IMR-90 (cell line): ENCODE measurements at regions not wholly inside any gene's neighbourhood (a gene's known extent, or its start where the extent isn't known, plus 50 kb on each side); places are given as distances from the start of the nearest gene placed in this dataset.

Experiments
- BHLHE40 ChIP-seq: fragments of 150-350 bp; IDR thresholded peaks from 2 replicates; pipeline ENCODE4 v1.6.1; 2016; ENCODE audit warnings: mild to moderate bottlenecking, low read depth, low read length
- CHD1 ChIP-seq: IDR thresholded peaks from 2 replicates; pipeline ENCODE4 v1.6.1; 2012; ENCODE audit warnings: low read depth, low read length, improper control_type of control experiment
- CTCF ChIP-seq: conservative IDR thresholded peaks from 2 replicates; pipeline ENCODE4 v1.5.1; 2012; ENCODE audit warnings: mild to moderate bottlenecking, low read depth, low read length, improper control_type of control experiment
- ELK1 ChIP-seq: fragments of 150-350 bp; IDR thresholded peaks from 2 replicates; pipeline ENCODE4 v1.6.1; 2016; ENCODE audit warnings: low read depth, mild to moderate bottlenecking, low read length, moderate library complexity, borderline replicate concordance
- FOS ChIP-seq: fragments of 150-350 bp; IDR thresholded peaks from 2 replicates; pipeline ENCODE4 v1.6.1; 2016; ENCODE audit warnings: low read depth, low read length
- MAFK ChIP-seq: IDR thresholded peaks from 2 replicates; pipeline ENCODE4 v1.6.1; 2012; ENCODE audit warnings: low read depth, low read length, improper control_type of control experiment
- MXI1 ChIP-seq: IDR thresholded peaks from 2 replicates; pipeline ENCODE4 v1.6.1; 2012; ENCODE audit warnings: low read depth, mild to moderate bottlenecking, low read length, moderate library complexity, borderline replicate concordance
- POLR2A ChIP-seq: IDR thresholded peaks from 2 replicates; pipeline ENCODE4 v1.6.1; 2012; ENCODE audit warnings: mild to moderate bottlenecking, low read depth, low read length
- RAD21 ChIP-seq: IDR thresholded peaks from 2 replicates; pipeline ENCODE4 v1.6.1; 2012; ENCODE audit warnings: low read length, improper control_type of control experiment
- RFX5 ChIP-seq: IDR thresholded peaks from 2 replicates; pipeline ENCODE4 v1.8.0; 2012; ENCODE audit warnings: low read depth, mild to moderate bottlenecking, low read length, moderate library complexity
- SMC3 ChIP-seq: fragments of 150-350 bp; IDR thresholded peaks from 2 replicates; pipeline ENCODE4 v1.6.1; 2016; ENCODE audit warnings: low read depth, mild to moderate bottlenecking, antibody characterized with exemption, low read length, moderate library complexity
- USF2 ChIP-seq: fragments of 150-350 bp; IDR thresholded peaks from 2 replicates; pipeline ENCODE4 v1.6.1; 2017; ENCODE audit warnings: mild to moderate bottlenecking, antibody characterized with exemption, low read length, low read depth

- no peak for TF ChIP-seq FOS
- TF ChIP-seq POLR2A: no peak
- no peak for TF ChIP-seq CTCF
- no peak for TF ChIP-seq RFX5
- TF ChIP-seq MXI1: no peak
- no peak for TF ChIP-seq ELK1
- no peak for TF ChIP-seq USF2
- TF ChIP-seq RAD21: no peak
- no peak for TF ChIP-seq SMC3
- no peak for TF ChIP-seq CHD1
- TF ChIP-seq BHLHE40: no peak
- TF ChIP-seq MAFK: no peak
Observed at GRCh38 chr6:21451546-21452013, 142.0 kb upstream of the SOX4 start.
